Loucy (cell line): ENCODE measurements at regions not wholly inside any gene's neighbourhood (a gene's known extent, or its start where the extent isn't known, plus 50 kb on each side); places are given as distances from the start of the nearest gene placed in this dataset.

Experiments used
- H2AFZ ChIP-seq: fragments of 200-600 bp; sonication (generic); 2 replicates; pipeline ENCODE4 v1.6.0; 2016; ENCODE audit warnings: antibody characterized with exemption, mild to moderate bottlenecking, low read length, moderate library complexity
- H3F3A ChIP-seq: fragments of 200-600 bp; 2 replicates; pipeline ENCODE4 v1.6.0; 2016; ENCODE audit warnings: antibody characterized with exemption, low read depth, mild to moderate bottlenecking
- H3K27me3 ChIP-seq: fragments of 200-600 bp; sonication (generic); 2 replicates; pipeline ENCODE4 v1.6.1; 2014; ENCODE audit warnings: low read length, mild to moderate bottlenecking; ENCODE audit not compliant: insufficient read depth, poor library complexity, severe bottlenecking
- H3K36me3 ChIP-seq: fragments of 200-600 bp; sonication (generic); 2 replicates; pipeline ENCODE4 v1.6.1; 2016; ENCODE audit warnings: low read length; ENCODE audit not compliant: insufficient read depth
- H3K4me1 ChIP-seq: fragments of 200-600 bp; sonication (generic); 2 replicates; pipeline ENCODE4 v1.5.1; 2014; ENCODE audit warnings: low read length, mild to moderate bottlenecking; ENCODE audit not compliant: insufficient read depth, poor library complexity, severe bottlenecking
- H3K4me2 ChIP-seq: fragments of 200-600 bp; sonication (generic); 2 replicates; pipeline ENCODE4 v1.6.0; 2014; ENCODE audit warnings: antibody characterized with exemption, low read length, low read depth, mild to moderate bottlenecking; ENCODE audit not compliant: poor library complexity, severe bottlenecking
- H3K4me3 ChIP-seq: fragments of 200-600 bp; sonication (generic); 2 replicates; pipeline ENCODE4 v1.5.1; 2014; ENCODE audit warnings: low read length, mild to moderate bottlenecking, mixed read lengths; ENCODE audit not compliant: poor library complexity, severe bottlenecking
- H3K79me2 ChIP-seq: fragments of 200-600 bp; sonication (generic); 2 replicates; pipeline ENCODE4 v1.6.1; 2014; ENCODE audit warnings: low read length; ENCODE audit not compliant: insufficient read depth
- H3K9ac ChIP-seq: fragments of 200-600 bp; sonication (generic); 2 replicates; pipeline ENCODE4 v1.6.0; 2014; ENCODE audit warnings: mild to moderate bottlenecking, low read depth, low read length, moderate library complexity; ENCODE audit not compliant: poor library complexity, severe bottlenecking
- H3K9me2 ChIP-seq: fragments of 200-600 bp; sonication (generic); replicated peaks from 2 replicates; pipeline ENCODE4 v1.6.1; 2016; ENCODE audit warnings: low read depth, low read length, mixed read lengths
- H3K9me3 ChIP-seq: fragments of 200-600 bp; sonication (generic); 2 replicates; pipeline ENCODE4 v1.6.1; 2014; ENCODE audit warnings: mild to moderate bottlenecking, antibody characterized with exemption, low read length, low read depth; ENCODE audit not compliant: insufficient read depth
- H4K20me1 ChIP-seq: fragments of 200-600 bp; sonication (generic); 2 replicates; pipeline ENCODE4 v1.6.0; 2014; ENCODE audit warnings: antibody characterized with exemption, low read length, mild to moderate bottlenecking; ENCODE audit not compliant: insufficient read depth, poor library complexity, severe bottlenecking
- CTCF ChIP-seq: fragments of 200-600 bp; sonication (generic); conservative IDR thresholded peaks from 2 replicates; pipeline ENCODE4 v1.5.1; 2014; ENCODE audit warnings: mild to moderate bottlenecking, antibody characterized with exemption, low read length
- EZH2phosphoT487 ChIP-seq: fragments of 200-600 bp; IDR thresholded peaks from 2 replicates; pipeline ENCODE4 v1.6.1; 2018; ENCODE audit warnings: antibody characterized with exemption, mild to moderate bottlenecking, moderate library complexity, borderline replicate concordance

- no peak overlapping the region for H3K9ac ChIP-seq
Observed at GRCh38 chr10:2682491-2682890, 384.9 kb upstream of the PFKP start.

GRCh38 chr10:2681891-2682290 lies 385.5 kb upstream of the PFKP start:
- no peaks in the 10 kb centered on the region for H4K20me1 ChIP-seq
- no peak overlapping the region for H3K4me2 ChIP-seq
- no peaks in the 10 kb centered on the region for H3K79me2 ChIP-seq
- no peaks in the 10 kb centered on the region for H3K36me3 ChIP-seq
- H3K9me2 ChIP-seq: no peaks in the 10 kb centered on the region
- H3K27me3 ChIP-seq: no peaks in the 10 kb centered on the region
- no peak overlapping the region for H3K9ac ChIP-seq
- H3K4me1 ChIP-seq: no peaks in the 10 kb centered on the region
- no peak overlapping the region for H2AFZ ChIP-seq
- H3F3A ChIP-seq: no peaks in the 10 kb centered on the region
- H3K9me3 ChIP-seq: no peaks in the 10 kb centered on the region
- TF ChIP-seq CTCF (no peak), EZH2phosphoT487 (no peak)
- no peak overlapping the region for H3K4me3 ChIP-seq

More at GRCh38 chr10:2682491-2682890, 384.9 kb upstream of the PFKP start:
- no peaks in the 10 kb centered on the region for H3K27me3 ChIP-seq
- H3K9me2 ChIP-seq: no peaks in the 10 kb centered on the region
- no peak overlapping the region for H3K4me2 ChIP-seq
- H3K4me3 ChIP-seq: no peak overlapping the region
- H2AFZ ChIP-seq: no peak overlapping the region
- H4K20me1 ChIP-seq: no peaks in the 10 kb centered on the region
- H3K36me3 ChIP-seq: no peaks in the 10 kb centered on the region
- no peaks in the 10 kb centered on the region for H3F3A ChIP-seq
- H3K9me3 ChIP-seq: no peaks in the 10 kb centered on the region
- TF ChIP-seq CTCF (no peak), EZH2phosphoT487 (no peak)
- H3K4me1 ChIP-seq: no peaks in the 10 kb centered on the region
- no peaks in the 10 kb centered on the region for H3K79me2 ChIP-seq

GRCh38 chr10:2680821-2681220 lies 386.5 kb upstream of the PFKP start:
- no peaks in the 10 kb centered on the region for H4K20me1 ChIP-seq
- H3K79me2 ChIP-seq: no peaks in the 10 kb centered on the region
- H3K27me3 ChIP-seq: no peaks in the 10 kb centered on the region
- no peak overlapping the region for H3K4me2 ChIP-seq
- no peaks in the 10 kb centered on the region for H3K9me2 ChIP-seq
- TF ChIP-seq CTCF (no peak), EZH2phosphoT487 (no peak)
- H3K4me3 ChIP-seq: no peak overlapping the region
- H3K9me3 ChIP-seq: no peaks in the 10 kb centered on the region
- H2AFZ ChIP-seq: no peak overlapping the region
- H3K4me1 ChIP-seq: no peaks in the 10 kb centered on the region
- H3K36me3 ChIP-seq: no peaks in the 10 kb centered on the region
- no peak overlapping the region for H3K9ac ChIP-seq
- no peaks in the 10 kb centered on the region for H3F3A ChIP-seq
